GM18498 (cell line): ENCODE measurements at regions not wholly inside any gene's neighbourhood (a gene's known extent, or its start where the extent isn't known, plus 50 kb on each side); places are given as distances from the start of the nearest gene placed in this dataset.
A peak's percentile ranks its signal among the peaks of the same experiment; 100 is the strongest.

Experiments used
- ATAC-seq: cut with Tn5 transposase; IDR thresholded peaks from one replicate; pipeline ENCODE4 v1.9.1; 2021; ENCODE audit warnings: mild to moderate bottlenecking, moderate library complexity; ENCODE audit not compliant: unreplicated experiment

DNA sequence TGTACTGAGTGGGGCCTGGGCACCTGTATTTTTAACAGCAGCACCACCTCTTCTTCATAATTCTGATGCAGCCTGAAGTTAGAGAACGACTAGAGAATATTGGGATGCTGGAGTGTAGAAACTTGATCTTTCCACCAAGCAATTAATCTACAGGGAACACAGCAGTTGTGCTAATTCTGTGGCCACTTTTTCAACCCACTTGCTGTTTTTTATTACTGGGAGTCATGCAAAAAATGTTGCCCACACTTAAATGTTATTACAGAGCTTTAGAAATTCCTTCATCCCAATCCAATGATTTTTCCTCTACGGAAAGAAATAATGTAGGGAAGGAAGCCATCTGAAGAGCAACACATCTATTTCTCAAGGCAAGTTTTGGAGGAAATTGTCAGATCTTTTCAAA is 190.9 kb upstream of the TUT7 start:
- ATAC-seq = no peak

DNA sequence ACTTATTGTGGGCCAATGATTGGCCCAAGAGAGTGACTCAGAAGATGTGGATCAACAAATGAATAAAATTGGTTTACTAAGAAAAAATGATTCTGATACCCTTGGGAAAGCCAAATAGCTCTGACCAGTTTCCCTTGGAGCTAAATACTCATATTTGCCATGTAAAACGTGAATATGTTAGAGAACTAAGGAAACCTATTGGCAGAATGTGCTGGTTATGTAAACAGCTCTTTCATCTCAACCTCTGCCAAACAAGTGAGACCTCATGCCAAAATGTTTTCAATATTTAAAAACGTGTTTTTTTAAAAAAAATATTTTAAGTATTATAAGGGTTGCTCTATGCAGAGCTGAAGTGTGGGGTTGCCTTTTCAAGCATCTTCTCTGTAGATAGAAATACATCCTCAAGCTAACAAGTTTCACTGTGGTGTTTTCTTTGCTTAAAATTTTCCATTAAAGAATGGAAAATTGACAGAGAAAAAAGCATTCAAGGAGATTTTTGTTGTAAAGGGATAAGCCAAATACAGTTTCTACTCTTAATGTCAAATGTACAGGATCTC is 186.9 kb upstream of the TUT7 start:
- no peak for ATAC-seq

DNA sequence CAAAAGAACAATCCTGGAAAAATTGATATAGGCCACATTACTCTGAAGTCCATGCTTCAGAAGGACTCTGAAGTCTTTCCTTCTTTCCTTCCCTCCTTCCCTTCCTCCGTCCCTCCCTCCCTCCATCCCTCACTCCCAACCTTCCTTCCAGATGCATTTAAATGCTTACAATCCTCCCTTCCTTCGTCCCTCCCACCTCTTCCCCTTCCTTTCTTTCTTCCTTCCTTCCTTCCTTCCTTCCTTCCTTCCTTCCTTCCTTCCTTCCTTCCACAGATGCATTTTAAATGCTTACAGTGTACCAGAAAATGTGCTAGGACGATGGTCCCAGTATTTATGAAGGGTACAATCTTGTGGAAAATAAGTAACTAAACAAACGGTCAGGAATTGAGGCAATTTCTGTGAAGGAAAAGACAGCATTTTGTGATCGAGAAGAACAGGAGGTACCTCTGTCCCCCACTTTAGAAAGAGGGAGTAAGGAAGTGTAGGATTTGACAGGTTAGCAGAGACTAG is 181.3 kb upstream of the TUT7 start:
- ATAC-seq = no peak

DNA sequence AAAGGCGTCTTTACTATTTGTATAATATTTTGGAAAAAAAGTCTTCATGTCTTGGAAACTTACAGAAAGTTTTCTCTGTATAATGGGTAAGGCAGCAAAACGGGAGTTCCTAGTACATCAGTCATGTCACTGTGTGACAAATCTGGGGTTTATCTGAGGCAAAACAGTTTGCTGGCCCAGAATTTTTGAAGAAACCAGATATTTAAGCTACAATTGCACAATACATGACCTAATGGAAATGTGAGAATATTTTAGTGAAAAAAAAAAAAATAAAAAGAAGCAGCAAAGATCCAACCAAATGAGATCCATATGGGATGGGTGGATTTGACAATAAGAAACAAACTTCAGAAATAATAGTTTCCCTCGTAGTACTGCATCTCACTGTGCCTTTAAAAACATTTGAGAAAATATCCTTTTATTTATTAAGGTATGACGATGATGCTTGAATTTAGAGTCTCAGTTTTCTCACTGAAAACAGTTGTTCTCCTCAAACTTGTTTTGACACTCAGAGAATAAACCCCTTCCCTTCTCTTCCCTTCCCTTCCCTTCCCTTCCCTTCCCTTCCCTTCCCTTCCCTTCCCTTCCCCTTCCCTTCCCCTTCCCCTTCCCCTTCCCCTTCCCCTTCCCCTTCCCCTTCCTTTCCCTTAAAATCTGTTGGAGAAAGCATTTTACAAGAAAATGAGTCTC is 180.5 kb upstream of the TUT7 start:
- no peak for ATAC-seq

DNA sequence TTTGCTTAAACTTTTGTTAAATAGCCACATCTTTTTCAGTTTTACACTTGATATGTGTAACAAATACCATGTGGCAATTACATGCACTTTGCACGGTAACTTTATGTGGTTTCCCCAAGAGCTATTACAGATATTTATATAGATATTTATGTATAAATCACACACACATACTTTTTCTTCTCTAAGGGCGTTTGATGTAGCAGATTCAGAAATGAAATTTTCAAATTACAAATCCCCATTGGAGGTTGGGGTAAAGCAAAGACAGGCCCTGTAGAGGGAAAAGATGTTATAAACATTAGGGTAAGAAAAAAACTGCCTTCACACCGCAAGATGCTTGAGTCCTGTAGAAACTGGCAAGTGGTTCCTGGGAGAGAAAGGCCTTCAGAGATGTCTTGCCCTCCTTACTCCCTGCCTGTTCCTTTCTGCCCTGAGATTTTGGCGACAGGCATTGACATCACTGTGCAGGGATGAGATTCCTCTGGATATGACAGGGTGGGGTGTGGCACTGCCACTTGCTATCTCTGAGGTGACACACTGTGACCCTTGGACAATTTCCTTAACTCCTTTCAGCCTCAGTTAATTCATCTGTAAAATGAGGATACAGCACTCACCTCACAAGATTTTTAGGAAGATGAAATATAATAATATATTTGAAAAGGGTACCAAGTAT is 177.9 kb upstream of the TUT7 start:
- ATAC-seq = no peak

DNA sequence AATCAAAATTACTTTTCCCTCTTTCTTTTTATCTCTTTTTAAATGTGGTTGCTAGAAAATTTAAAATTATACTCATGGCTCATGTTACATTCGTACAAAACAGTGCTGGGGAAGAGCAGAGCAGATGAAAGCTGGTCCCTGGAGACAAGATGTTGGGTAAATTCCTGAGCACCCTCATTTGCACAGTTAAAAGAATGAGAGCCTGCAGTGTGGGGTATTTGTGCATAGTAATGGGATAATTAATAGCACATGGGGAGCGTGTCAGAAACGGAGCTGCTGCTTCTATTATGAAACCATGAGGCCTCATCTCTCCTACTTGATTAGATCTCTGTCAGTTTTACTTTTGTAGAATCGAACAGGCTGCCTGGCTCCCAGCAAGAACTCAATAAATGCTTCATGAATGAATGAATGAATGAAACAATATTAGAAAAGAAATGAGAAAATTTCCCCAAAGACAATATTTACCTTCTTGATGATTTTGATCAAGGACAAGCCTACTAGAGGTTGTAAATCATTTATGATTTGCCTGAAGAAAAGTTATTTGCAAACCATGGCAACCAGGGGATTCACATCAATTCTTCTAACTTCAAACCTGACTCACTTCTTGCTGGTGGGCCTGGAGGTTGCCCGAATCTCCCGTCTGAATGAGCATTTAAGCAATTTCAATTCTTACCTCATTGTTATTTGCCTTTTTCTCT is 177.2 kb upstream of the TUT7 start:
- no peak for ATAC-seq

DNA sequence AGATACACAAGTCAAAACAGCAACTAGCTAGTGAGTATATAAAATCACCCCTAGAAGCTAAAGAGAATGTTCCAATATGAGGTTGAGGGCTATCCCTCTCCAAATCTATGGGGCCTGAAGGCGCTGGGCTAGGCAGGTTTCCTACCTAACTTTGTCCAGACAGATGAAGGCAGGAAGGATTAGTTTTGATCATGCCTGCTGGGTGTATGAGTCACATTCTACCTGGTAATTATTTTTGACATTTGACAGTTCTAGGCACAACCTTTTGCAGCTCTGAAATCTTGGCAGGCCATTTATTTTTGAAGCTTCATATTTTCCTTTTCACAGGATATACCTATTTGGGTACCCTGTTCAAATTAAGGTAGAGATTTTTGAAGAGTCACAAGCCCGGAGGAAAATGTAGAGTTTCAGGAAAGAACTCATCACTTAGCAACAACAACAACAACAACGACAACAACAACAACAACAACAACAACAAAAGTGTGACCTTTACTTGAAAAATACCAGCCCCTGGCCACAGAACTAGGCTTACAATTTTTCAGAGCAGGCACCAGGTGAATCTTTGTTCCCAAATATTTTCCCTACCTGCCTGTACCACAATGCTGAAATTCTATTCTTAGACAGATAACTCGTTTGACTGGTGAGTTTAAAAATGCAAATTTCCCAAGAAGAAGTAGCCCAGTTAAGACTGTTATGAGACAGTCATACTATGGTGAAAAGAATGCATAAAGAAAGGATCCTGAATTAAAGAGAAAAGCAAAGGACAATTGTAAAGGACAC is 175.5 kb upstream of the TUT7 start:
- no peak for ATAC-seq

DNA sequence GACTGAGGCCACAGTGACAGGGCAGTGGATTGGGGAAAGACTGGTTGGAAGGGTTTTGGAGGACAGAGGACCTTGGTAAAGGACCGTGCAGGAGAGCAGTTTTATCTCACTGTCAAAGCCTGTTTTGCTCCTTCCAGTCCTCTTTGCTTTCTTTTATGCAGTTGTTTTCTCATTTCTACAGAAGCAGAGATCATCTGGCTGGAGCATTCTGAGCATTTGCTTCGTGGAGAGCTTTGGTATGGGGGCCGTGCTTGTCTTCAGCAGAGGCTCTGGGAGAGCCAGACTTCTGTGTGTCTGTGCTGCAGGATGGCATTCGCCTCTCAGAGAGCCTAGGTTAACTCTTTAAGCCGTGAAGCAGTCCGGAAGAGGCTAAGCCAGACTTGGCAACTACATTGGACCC is 171.8 kb upstream of the TUT7 start:
- no peak for ATAC-seq

DNA sequence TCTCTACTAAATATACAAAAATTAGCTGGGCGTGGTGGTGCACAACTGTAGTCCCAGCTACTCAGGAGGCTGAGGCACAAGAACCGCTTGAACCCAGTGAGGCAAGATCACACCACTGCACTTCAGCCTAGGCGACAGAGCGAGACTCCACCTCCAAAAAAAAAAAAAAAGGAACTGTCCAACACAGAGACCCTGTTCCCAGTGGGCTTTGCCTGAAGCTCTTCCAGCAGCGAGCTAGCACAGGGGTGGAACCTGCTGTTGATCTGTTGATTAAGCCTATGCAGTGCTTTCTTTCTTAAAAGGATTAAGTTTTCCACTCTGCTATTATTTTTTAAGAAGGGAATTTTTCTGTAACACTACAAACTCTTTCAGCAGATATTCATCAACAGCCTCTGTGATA is 171.0 kb upstream of the TUT7 start:
- ATAC-seq = no peak

DNA sequence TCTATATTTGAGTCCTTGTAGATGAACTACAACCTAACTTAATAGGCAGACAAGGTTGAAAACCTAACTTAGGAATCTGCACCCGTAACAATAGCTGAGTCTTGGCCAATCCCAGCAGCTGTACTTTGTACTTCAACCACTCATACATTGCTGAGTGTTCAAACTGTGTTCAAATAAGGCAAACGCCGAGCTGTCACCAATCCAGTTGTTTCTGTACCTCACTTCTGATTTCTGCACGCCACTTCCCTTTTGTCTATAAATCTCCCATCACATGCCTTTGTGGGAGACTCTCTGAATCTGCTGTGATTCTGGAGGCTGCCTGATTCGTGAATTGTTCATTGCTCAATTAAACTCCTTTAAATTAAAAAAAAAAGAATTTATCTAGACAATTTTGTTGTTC is 167.8 kb upstream of the TUT7 start:
- ATAC-seq = no peak

DNA sequence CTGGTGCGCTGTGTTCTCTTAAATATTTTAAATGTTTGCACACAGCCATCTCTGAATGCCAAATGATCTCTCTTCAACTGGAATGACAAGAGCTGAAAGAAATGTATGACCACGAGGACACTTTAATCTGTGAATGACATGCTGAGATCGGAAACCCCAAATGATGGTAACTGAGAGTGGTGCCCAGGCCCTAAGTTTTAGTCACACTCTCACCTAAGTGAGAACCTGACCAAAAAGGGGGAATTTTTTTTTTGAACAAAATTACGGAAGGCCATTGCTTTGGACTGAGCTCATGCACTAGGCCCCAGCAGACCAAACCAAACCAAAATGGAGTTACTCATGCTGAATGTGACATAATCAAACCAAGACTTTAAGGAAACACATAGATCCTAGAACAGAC is 167.1 kb upstream of the TUT7 start:
- no peak for ATAC-seq

DNA sequence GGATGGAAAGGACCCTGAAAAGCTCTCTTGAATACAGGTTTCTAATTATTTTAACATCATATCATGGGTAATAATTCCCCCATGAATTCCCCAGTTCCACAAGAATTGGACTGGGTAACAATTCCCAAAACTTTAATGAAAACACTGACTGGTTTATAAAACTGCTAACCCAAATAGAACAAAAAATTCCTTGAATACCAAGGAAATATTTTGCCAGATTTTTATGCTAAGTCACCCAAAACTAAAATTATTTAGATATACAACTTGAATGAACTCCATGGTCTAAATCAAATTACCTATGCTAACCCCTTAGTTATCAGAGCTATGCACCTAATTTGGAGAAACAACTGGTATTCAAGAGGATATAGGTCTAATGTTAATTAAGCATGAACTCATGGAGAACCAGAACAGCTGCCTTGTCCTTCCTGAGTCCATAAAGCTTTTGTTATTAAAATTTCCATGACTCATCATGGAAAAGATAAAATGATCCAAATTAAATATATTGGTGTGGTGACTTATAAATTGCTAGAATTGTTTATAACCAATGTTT is 164.9 kb upstream of the TUT7 start:
- no peak for ATAC-seq

DNA sequence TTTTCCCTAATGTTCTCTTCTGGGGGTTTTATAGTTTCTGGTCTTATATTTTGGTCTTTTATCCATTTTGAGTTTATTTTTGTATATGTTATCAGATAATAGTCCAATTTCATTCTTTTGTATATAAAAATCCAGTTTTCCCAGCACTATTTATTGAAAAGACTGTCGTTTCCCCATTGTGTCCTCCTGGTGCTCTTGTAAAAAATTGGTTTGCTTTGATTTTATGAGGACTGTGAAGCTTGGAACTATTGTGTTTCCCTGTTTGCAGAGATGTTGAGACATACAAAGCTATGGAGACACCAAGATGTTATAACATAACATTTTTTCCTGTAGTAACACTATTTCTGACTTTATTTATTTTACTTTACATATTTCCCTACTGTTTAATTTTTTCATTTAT is 163.3 kb upstream of the TUT7 start:
- ATAC-seq = no peak

DNA sequence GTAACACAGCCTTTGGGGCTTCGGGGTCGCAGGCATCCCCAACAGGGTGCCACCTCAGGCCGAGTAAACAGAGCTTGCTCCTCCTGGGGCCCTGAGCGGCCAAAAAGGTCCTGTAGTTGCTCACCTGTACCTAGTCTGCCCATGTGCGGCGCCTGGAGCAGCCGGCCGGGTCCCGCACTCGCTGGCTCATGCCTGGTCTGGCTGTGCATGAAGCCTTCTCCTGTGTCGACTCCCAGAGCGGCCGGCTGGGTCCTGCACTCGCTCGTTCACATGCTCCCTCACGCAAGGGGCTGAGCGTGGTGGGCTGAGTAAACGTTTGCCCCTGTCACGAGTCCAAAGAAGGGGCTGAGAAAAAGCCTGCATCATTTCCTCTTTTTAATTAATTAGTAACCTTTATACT is 162.4 kb upstream of the TUT7 start:
- ATAC-seq = no peak

DNA sequence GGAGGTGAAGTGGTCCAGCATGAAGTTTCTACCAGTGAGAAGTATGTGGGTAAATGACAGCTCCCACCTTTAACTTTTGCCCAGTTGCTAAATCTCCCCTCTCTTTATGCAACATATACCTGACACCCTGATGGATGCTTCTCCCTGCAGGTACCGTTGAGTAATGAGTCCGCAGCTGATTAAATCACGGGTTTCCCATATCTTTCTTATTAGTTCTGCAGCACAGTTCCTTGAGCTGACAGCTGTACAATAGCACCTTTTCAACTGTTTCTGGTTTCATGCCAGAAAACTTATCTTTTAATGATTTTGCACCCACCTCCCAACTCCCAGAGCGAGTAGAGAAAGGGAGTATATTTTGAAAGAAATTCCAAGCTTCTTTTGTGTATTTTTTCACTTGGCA is 161.0 kb upstream of the TUT7 start:
- no peak for ATAC-seq

DNA sequence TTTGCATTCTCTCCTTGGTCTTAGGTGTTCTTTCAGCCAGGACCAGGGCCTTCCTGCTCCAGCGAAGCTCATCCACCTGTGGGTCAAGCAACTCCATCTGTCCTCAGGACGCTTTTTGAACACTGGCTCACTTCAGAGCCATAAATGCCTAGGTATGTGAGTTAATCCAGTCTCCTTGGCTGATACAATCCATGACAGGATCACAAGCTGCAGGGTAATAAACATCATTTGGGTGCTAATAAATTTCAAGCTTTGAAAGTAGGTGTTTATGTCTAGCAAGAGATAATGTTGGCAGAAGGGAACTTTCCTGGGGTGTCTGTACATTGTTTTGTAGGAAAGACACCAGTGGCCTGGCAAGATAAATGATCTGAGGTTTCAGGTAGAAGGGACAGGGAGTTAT is 159.2 kb upstream of the TUT7 start:
- ATAC-seq = no peak

DNA sequence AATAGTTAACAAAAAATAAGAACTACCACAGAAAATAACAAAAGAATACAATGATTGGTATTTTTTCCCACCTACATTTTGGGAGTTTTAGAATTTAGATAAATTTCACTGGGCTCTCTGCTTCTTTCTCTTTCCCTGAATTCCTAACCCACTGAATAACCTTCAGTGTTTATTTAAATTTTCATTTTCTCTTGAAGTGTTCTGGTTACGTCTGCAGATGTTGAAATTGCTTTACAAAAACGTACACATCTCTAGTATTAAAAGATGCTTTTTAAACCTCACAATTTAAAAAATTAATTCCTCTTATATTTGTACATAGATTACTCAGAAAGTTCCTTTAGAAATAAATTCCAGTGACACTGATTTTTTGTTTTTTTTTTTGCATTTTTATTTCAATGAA is 158.7 kb upstream of the TUT7 start:
- no peak for ATAC-seq

DNA sequence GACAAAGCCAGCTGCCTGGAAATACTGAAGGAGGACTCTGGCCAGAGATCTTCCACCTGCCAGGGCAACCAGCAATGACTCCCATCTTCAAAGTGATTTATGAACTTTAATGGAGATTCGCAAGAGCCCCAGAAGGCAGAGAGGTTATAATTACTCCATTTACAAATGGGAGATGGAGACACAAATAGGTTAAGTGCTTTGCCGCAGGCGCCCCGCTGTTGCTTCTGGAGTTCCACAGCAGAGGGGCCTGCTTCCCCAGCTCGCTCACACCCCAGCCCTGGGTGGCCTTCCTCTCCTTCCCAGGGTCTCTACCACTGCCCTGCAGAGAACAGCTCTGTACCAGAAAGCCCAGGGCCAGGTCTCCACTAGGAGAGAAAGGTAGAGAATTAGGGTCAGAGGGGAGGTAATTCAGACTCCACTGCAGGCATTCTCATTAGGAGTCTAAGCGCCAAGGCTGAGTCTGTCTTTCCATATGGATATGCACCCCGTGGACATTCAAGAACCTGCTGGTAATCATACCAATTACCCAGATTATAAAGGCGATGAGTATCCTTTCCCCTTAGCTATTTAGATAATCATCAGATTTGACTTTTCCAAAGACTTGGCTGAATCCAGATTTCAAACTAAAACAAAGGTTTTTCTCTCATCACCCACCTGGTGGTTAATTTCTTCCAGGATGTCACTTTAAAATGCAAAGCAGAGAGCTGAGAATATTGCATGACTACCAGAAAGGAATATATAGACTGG is 157.6 kb upstream of the TUT7 start:
- no peak for ATAC-seq

DNA sequence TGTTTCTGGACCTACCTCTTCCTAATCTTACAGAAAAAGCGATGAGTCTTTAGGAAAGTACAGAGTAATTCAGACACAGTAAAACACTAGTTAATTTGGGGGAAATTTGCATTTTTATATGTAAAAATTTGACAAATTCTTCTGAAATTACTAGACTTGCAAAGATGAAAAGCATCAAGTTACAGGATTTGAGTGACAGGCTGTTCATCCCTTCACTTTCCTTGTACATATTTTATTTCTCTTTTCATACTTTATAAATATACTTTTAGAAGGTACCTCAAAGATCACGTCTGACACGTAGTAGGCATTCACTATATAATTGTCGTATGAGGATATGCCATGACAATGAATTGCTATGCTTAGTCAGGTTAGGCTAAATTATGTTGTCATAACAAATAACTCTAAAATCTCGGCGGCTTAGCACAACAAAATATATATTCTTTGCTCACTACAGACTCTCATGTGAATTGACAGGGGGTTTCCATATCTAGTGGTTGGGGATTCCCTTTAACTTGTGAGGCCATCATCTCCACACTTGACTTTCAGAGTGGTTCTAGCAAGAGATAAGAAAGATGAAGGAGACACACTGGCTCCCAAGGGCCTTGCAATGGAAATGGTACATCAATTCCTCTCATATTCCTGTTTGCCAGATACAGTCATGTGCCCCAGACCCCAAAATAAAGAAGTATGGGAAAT is 154.1 kb upstream of the TUT7 start:
- ATAC-seq = peak; percentile 50
